G401.6 (cell line): ENCODE measurements at regions not wholly inside any gene's neighbourhood (a gene's known extent, or its start where the extent isn't known, plus 50 kb on each side); places are given as distances from the start of the nearest gene placed in this dataset.
"Not testable (repeated sequence)": the region's sequence is repeated elsewhere in the genome, so short reads cannot be mapped to it uniquely, and the experiment has no call there.

ENCODE experiments used
- FAIRE-seq: peaks from 2 replicates; lab custom pipeline; 2012; peaks lifted over from hg19 to GRCh38; lab: Jason Lieb, UNC

DNA sequence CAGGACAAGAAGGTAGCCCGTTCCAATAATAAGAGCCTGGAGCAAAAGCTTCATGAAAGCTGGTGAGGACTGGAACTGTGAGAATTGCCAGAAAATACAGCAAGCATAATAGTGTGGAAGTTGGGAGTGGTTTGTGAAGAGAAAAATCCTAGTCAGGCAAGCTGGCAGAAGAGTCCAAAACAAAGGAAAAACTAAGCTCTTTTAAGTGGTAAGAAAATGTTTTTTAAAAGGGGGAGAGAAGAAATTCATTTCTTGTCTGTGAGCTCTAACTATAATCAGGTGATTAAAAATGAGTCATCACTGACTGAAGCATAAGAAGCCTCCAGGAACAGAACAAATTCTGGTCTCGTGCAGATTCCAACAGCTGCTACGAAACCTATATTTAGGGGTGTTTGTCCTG lies 102.6 kb downstream of the CAAP1 start:
- no peak for FAIRE-seq

DNA sequence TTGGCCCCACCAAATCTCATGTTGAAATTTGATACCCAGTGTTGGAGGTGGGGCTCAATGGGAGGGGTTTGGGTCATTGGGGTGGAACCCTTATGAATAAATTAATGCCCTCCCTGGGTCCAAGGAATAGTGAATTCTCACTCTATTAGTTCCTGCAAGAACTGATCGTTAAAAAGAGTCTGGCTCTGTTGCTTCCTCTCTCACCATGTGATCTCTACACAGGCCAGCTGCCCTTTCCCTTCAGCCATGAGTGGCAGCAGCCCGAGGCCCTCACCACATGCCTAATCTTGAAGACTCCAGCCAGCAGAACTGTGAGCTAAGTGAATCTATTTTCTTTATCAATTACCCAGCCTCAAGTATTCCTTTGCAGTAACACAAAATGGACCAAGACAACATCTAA lies 106.0 kb downstream of the CAAP1 start:
- no peak for FAIRE-seq

- no peak for FAIRE-seq
Observed at GRCh38 chr9:26782899-26783298, 109.7 kb downstream of the CAAP1 start.

GRCh38 chr9:26781906-26782305 lies 110.7 kb downstream of the CAAP1 start:
- FAIRE-seq: no peak

DNA sequence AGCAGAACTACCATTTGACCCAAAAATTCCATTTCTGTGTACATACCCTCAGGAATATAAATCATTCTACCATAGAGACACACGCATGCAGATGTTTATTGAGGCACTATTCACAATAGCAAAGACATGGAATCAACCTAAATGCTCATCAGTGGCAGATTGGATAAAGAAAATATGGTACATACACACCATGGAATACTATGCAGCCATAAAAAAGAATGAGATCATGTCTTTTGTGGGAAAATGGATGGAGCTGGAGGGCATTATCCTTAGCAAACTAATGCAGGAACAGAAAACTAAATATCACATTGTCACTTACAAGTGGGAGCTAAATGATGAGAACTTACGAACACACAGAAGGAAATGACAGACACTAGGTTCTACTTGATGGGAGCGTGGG lies 112.3 kb downstream of the CAAP1 start:
- not testable (repeated sequence) for FAIRE-seq

DNA sequence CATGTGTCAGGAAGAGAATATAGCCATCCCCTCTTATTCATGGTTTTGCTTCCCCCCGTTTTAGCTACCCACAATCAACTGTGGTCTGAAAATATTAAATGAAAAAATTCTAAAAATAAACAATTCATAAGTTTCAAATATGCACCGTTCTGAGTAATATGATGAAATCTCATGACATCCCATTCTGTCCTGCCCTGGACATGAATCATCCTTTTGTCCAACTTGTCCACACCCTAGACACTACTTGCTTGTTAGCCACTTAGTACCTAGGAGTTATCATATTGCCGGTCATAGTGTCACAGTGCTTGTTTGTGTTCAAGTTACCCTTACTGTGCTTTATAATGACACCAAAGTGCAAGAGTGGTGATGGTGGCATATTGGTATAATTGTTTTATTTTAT lies 113.5 kb downstream of the CAAP1 start:
- no peak for FAIRE-seq

DNA sequence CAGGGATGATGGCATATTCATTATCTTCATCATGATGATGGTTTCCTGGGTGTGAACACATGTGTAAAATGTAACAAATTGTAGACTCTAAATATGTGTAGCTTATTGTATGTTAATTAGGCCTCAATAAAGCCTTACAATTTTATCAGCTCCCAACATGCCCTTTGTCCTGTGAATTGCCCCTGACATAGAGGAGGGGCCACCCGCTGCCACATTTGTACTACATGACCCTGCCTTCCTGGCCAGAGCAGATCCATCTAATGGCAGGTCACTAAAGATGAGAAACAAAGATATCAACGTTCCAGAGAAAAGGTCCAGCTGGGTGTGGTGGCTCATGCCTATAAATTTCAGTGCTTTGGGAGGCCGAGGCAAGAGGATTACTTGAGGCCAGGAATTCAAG lies 117.2 kb downstream of the CAAP1 start:
- FAIRE-seq: no peak

- FAIRE-seq: no peak
Observed at GRCh38 chr9:26773056-26773455, 119.5 kb downstream of the CAAP1 start.

GRCh38 chr9:26770821-26771220 lies 121.8 kb downstream of the CAAP1 start:
- no peak for FAIRE-seq

- no peak for FAIRE-seq
Observed at GRCh38 chr9:26768145-26768544, 124.5 kb downstream of the CAAP1 start.

DNA sequence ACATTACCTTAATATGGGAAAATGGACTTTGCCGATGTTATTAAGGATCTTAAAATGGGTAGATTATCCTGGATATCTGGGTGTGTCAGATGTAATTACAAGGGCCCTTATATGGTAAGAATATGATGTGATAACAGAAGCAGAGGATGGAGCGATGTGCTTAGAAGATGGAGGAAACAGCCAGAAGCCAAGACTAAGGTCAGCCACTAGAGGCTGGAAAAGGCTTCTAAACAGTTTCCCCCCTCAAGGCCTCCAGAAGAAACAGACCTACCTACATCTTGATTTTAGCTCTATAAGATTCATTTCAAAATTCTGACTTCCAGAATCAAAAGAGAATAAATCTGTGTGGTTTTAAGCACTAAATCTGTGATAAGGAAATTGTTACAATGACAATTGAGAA lies 131.9 kb downstream of the CAAP1 start:
- FAIRE-seq: no peak

DNA sequence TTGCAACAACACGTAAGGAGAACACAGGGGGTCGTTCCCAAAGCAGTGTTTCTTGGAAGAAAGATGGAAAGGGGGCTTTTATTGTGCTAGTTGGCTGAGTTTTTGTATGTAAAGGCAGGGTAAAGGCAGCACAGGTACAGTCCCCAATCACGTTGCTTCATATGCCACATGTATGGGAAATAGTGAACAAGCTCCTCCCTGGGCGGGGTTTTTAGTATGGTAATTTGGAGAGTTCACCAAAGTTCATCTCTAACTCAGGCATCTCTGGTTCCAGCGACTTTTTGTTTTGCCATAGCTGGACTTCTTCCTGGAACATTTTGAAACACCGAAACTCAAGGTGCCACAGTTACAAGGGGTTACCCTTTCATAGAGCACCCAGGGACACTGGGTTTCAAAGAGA lies 133.9 kb downstream of the CAAP1 start:
- no peak for FAIRE-seq

DNA sequence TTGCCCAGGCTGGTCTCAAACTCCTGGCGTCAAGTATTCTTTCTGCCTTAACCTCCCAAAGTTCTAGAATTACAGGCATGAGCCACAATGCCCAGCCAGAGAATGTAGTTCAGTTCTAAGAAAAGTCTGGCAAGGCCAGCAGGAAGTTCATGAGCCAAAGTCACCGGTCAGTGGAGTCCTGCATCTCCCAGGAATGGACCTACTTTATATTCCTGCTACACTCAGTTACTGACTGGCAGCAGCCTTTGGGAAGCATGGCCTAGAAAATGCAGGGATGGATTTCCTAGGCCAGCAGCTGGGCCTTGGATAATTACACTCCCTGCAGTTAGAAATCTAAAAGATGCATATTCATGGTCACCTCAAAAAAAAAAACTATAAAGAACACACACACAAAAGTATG lies 135.7 kb downstream of the CAAP1 start:
- no peak for FAIRE-seq

GRCh38 chr9:26755476-26755875 lies 137.1 kb downstream of the CAAP1 start:
- peak; percentile 61 for FAIRE-seq

GRCh38 chr9:26754509-26755164 lies 138.0 kb downstream of the CAAP1 start:
- FAIRE-seq: no peak

GRCh38 chr9:26753971-26754370 lies 138.6 kb downstream of the CAAP1 start:
- no peak for FAIRE-seq

- no peak for FAIRE-seq
Observed at GRCh38 chr9:26750162-26750561, 142.4 kb downstream of the CAAP1 start.

- no peak for FAIRE-seq
Observed at GRCh38 chr9:26748449-26749058, 144.0 kb downstream of the CAAP1 start.

DNA sequence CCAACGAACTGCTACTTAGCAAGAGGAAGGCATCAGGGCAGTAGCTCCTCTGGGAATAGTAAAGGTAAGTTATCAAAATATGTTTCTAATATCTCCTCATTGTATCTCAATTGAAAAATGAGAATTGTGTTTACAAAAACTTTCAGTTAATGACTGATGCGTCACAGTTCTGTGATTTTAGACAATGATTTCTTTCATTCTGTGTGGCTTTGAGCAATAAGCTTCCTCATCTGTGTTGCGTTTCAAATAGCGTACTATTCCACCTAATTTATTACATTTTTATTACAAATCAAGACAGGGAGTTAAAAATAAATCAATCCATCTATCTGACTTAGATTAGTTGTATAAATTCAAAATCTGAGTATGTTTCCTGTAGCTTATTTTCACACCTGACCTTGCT lies 145.0 kb downstream of the CAAP1 start:
- no peak for FAIRE-seq

DNA sequence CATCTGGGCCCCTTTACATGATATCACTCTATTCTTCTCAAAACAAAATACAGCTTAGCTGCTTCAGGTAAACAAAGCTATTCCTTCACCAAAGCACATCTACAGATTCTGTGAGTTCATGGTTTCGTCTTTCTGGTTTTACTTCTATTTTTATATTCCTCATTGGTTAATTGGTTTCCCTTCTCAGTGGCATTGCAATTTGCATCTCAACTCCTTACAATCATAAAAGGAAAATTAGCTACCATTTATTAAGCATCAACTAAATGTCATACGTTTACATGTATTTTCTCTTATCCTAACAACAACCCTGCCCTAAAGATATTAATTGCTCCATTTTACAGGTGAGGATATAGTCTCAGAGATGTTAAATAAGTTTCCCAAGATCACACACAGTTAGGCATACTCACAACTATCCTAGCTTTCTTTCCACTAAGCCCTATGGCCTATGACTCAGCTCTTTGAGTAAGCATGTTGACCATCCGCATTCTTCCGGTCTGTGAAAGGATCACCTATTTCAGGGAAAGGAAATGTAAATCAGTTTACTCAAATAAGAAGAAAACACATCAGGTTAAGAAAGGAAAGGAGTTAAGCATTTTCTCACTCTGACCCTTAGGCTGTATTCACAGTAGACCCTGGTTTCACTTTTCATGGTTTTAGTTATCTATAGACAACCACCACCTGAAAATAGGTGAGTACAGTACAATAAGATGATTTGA lies 146.1 kb downstream of the CAAP1 start:
- no peak for FAIRE-seq

- no peak for FAIRE-seq
Observed at GRCh38 chr9:26745111-26745510, 147.5 kb downstream of the CAAP1 start.

GRCh38 chr9:26744191-26744965 lies 148.2 kb downstream of the CAAP1 start:
- FAIRE-seq: peak; percentile 92
